ENCODE measurements at regions not wholly inside any gene's neighbourhood (a gene's known extent, or its start where the extent isn't known, plus 50 kb on each side); places are given as distances from the start of the nearest gene placed in this dataset.

- H3K9me2 ChIP-seq (replicated peaks; ENCODE audit: insufficient read depth, low read length): no peaks in the 10 kb centered on the region
- H2AFZ ChIP-seq (ENCODE audit: low read depth, low read length, severe bottlenecking): no peak overlapping the region
- no peaks in the 10 kb centered on the region for H3K79me2 ChIP-seq (ENCODE audit: insufficient read depth, low read length)
- no peaks in the 10 kb centered on the region for H3K36me3 ChIP-seq (ENCODE audit: low read length)
- H3K27ac ChIP-seq (ENCODE audit: low read depth, low read length): no peak overlapping the region
- no peak overlapping the region for H3K9ac ChIP-seq (ENCODE audit: low read length)
- H3K9me3 ChIP-seq (ENCODE audit: insufficient read depth, low read length): no peaks in the 10 kb centered on the region
- H4K20me1 ChIP-seq (ENCODE audit: low read depth, low read length): no peaks in the 10 kb centered on the region
- H3K4me2 ChIP-seq (ENCODE audit: low read depth, low read length, poor library complexity, severe bottlenecking): no peak overlapping the region
- no peak overlapping the region for H3K4me3 ChIP-seq (ENCODE audit: insufficient read depth, low read length, poor library complexity, severe bottlenecking)
- H3F3A ChIP-seq (ENCODE audit: insufficient read depth): no peaks in the 10 kb centered on the region
- TF ChIP-seq EZH2phosphoT487 (conservative IDR thresholded peaks at IDR 0.05; ENCODE audit: low read length): no peak
- TF ChIP-seq, protein P1, sequence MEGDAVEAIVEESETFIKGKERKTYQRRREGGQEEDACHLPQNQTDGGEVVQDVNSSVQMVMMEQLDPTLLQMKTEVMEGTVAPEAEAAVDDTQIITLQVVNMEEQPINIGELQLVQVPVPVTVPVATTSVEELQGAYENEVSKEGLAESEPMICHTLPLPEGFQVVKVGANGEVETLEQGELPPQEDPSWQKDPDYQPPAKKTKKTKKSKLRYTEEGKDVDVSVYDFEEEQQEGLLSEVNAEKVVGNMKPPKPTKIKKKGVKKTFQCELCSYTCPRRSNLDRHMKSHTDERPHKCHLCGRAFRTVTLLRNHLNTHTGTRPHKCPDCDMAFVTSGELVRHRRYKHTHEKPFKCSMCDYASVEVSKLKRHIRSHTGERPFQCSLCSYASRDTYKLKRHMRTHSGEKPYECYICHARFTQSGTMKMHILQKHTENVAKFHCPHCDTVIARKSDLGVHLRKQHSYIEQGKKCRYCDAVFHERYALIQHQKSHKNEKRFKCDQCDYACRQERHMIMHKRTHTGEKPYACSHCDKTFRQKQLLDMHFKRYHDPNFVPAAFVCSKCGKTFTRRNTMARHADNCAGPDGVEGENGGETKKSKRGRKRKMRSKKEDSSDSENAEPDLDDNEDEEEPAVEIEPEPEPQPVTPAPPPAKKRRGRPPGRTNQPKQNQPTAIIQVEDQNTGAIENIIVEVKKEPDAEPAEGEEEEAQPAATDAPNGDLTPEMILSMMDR (IDR thresholded peaks at IDR 0.05; ENCODE audit: insufficient read depth, low read length, poor library complexity, severe bottlenecking): no peak
- H3K27me3 ChIP-seq (ENCODE audit: low read length): no peaks in the 10 kb centered on the region
These were observed 68.7 kb upstream of the HMGA2 start for GRCh38 chr12:65755596-65755978.

- Histone ChIP-seq H3K79me2 (ENCODE audit: insufficient read depth, low read length) (no peaks in the 10 kb centered on the region), H3F3A (ENCODE audit: insufficient read depth) (no peaks in the 10 kb centered on the region), H3K27me3 (ENCODE audit: low read length) (no peaks in the 10 kb centered on the region), H3K4me2 (ENCODE audit: low read depth, low read length, poor library complexity, severe bottlenecking) (no peak overlapping the region), H2AFZ (ENCODE audit: low read depth, low read length, severe bottlenecking) (no peak overlapping the region), H3K9ac (ENCODE audit: low read length) (no peak overlapping the region), H3K9me3 (ENCODE audit: insufficient read depth, low read length) (no peaks in the 10 kb centered on the region), H3K36me3 (ENCODE audit: low read length) (no peaks in the 10 kb centered on the region), H4K20me1 (ENCODE audit: low read depth, low read length) (no peaks in the 10 kb centered on the region), H3K27ac (ENCODE audit: low read depth, low read length) (no peak overlapping the region), H3K4me3 (ENCODE audit: insufficient read depth, low read length, poor library complexity, severe bottlenecking) (no peak overlapping the region), H3K9me2 (replicated peaks; ENCODE audit: insufficient read depth, low read length) (no peaks in the 10 kb centered on the region)
- TF ChIP-seq, protein P1 (IDR thresholded peaks at IDR 0.05; ENCODE audit: insufficient read depth, low read length, poor library complexity, severe bottlenecking): no peak
- no peak for TF ChIP-seq EZH2phosphoT487 (conservative IDR thresholded peaks at IDR 0.05; ENCODE audit: low read length)
These were observed 68.0 kb upstream of the HMGA2 start for GRCh38 chr12:65756267-65756666.

GRCh38 chr12:65756956-65757511, 67.2 kb upstream of the HMGA2 start:
- Histone ChIP-seq H4K20me1 (ENCODE audit: low read depth, low read length) (no peaks in the 10 kb centered on the region), H3K4me2 (ENCODE audit: low read depth, low read length, poor library complexity, severe bottlenecking) (no peak overlapping the region), H3K27ac (ENCODE audit: low read depth, low read length) (no peak overlapping the region), H3K4me3 (ENCODE audit: insufficient read depth, low read length, poor library complexity, severe bottlenecking) (no peak overlapping the region), H2AFZ (ENCODE audit: low read depth, low read length, severe bottlenecking) (no peak overlapping the region), H3K9ac (ENCODE audit: low read length) (no peak overlapping the region), H3K36me3 (ENCODE audit: low read length) (no peaks in the 10 kb centered on the region), H3K27me3 (ENCODE audit: low read length) (no peaks in the 10 kb centered on the region), H3F3A (ENCODE audit: insufficient read depth) (no peaks in the 10 kb centered on the region), H3K79me2 (ENCODE audit: insufficient read depth, low read length) (no peaks in the 10 kb centered on the region), H3K9me3 (ENCODE audit: insufficient read depth, low read length) (no peaks in the 10 kb centered on the region), H3K9me2 (replicated peaks; ENCODE audit: insufficient read depth, low read length) (no peaks in the 10 kb centered on the region)
- TF ChIP-seq, protein P1 (IDR thresholded peaks at IDR 0.05; ENCODE audit: insufficient read depth, low read length, poor library complexity, severe bottlenecking): no peak
- TF ChIP-seq EZH2phosphoT487 (conservative IDR thresholded peaks at IDR 0.05; ENCODE audit: low read length): no peak
